Sciatic nerve (tissue), 2 donors: ENCODE measurements at regions not wholly inside any gene's neighbourhood (a gene's known extent, or its start where the extent isn't known, plus 50 kb on each side); places are given as distances from the start of the nearest gene placed in this dataset.

Source experiments
- ATAC-seq: fragments of 200-7000 bp; cut with Tn5 transposase; one replicate; pipeline ENCODE4 v1.9.1; 2020; ENCODE audit warnings: mild to moderate bottlenecking, moderate library complexity
- DNase-seq: peaks from one replicate; pipeline ENCODE4 v3.0.0-alpha.2; 2020; ENCODE audit warnings: low spot score
- intact Hi-C: fragments of 100-400 bp; cut with DNase I; formaldehyde crosslinking; loops from one replicate; pipeline ENCODE4 v1.14.2; 2022
- donor health status: DM: no; HTN: no; CAD: no.
- donor health status: DM: no; HTN: no; CAD: no.

DNA sequence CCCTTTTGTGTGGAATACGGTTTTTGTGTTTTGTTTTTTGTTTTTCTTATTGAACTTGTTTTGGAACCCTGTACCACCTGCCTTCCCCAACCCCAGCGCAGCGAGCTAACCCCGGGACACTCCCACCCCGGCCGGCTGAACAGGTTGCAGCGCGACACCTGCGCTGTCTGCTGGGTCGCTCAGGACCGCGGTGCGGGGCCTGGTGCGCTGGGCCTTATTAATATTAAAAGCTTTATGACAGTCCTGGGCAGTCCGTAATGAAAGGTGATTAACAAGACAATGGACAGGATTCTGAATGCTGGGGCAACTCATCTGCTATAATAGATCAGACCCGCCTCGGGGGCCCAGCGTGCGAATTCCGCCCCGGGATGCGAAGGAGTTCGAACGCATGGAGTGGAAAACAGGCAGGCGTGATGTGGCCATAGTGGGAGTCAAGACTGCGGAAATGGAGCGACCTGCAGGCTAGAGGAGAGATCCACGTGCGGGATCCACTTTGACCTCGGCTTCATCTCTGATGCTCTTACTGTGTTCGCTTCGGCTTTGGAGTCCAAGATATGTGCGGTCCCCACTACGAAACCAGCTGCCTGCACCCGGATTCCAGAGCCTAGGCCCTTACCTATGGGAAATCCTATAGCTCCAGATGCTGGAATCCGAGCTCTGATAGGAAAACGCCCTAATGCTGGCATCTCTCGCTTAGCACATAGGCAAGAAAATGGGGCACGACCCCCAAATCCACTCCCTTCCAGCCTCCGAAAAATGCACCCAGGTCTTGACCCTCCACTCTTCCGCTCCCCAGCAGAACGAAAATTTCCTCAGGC is 69.0 kb upstream of the TMEM33 start:
- intact Hi-C loops: no loop called here
- ATAC-seq (no peak), DNase-seq (no peak)

GRCh38 chr4:41865306-41865980 is 69.8 kb upstream of the TMEM33 start:
- DNase-seq: no peak
- ATAC-seq: peak; percentile 61

DNA sequence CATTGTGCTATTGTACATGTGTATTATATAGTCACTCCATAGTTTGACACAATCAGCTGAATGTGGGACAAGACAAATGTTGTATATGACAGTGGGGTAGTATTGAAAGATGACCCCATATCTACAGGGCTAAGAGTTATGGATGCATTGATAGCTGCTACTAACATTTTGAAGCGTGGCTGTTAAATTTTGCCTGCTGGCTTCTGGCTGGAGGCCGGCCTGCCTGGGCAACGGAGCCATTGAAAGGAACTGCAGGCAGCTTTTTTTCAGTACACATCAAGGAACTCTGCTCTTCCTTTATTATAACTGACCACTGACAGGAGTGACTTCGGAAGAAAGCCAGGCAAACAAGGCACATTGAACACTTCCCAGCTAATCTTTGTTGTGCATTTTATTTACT is 76.1 kb upstream of the TMEM33 start:
- ATAC-seq (no peak), DNase-seq (no peak)
- intact Hi-C loops: no loop called here

More at GRCh38 chr4:41865306-41865980, 69.8 kb upstream of the TMEM33 start:
- intact Hi-C loops: no loop called here

GRCh38 chr4:41857226-41857641 is 78.0 kb upstream of the TMEM33 start:
- DNase-seq (no peak), ATAC-seq (no peak)
- intact Hi-C loops: no loop called here

DNA sequence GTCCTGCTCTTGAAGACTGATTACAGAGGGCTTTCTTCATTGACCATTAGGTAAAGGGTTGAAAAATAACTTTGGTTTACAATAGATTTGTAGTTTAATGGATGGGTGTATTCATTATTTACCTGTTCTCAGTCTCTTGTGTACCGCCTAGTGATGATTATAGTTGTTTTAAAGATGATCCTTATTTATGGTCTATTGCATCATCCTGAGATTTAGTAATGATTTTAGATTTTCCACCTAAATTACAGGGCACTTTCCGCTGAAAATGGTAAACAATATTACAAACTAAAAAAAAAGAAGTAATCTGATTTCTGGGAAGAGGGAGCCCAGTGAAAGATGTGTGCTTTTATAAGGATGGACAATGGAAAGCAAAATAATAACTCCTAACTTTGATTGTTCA is 78.4 kb upstream of the TMEM33 start:
- intact Hi-C loops: no loop called here
- no peak for DNase-seq
- no peak for ATAC-seq

DNA sequence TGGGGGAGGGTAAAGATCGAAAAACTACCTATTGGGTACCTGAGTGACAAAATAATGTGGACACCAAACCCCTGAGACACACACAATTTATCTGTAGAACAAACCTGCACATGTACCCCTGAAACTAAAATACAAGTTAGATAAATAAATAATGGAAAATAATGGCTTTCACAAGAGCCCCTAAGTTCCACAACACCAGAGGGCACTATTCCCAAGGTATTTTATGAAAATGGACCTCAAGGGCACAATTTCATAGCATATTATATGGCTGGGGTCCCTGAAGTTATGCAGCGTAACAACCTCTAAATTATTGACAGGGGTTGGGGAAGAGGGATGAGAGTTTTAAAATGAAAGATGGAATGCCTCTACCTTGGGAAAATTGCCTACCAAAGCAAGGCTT is 81.3 kb upstream of the TMEM33 start:
- DNase-seq (no peak), ATAC-seq (no peak)
- intact Hi-C loops: no loop called here

- ATAC-seq: no peak
- DNase-seq: no peak
- intact Hi-C loops: no loop called here
Observed at GRCh38 chr4:41852229-41852628, 83.0 kb upstream of the TMEM33 start.

DNA sequence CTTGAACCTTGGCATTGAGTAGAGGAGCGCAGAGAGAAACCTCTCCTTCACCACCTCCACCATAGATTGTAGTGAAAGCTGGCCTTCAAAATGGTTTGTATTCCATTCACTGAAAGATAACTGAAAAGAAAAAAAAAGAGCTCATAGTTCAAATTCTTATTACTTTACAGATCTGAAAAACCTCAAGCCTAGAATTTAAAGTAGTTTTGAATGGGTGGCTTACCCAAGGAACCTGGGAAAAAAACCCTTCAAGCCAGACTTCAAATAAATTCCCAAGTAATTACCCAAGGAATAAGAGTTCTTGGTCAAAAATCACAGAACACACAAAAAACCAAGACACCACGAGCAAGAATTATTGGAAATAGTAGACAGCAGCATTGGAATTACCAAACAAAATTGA is 83.6 kb upstream of the TMEM33 start:
- DNase-seq (no peak), ATAC-seq (no peak)
- intact Hi-C loops: no loop called here

DNA sequence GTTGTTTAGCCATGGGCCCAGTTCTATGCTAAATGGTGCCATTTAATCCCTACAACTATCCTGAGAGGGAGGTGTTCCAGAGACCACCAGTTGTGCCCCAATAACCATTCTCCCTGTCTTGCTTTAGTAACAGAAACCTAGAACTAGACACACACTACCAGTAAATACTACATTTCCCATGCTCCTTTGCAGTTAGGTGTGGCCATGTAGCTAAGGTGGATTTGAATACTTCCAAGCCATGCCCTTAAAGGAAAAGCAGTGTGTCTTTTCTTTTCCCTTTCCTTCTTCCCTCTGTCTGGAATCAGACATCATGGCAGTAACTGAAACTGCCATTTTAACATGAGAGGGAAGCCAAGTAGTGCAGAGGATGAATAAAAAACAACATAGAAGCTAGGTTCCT is 90.9 kb upstream of the TMEM33 start:
- DNase-seq (no peak), ATAC-seq (no peak)
- intact Hi-C loops: no loop called here

GRCh38 chr4:41839916-41840854 is 91.7 kb upstream of the PHOX2B start:
- intact Hi-C loops: no loop called here
- ATAC-seq: no peak
- no peak for DNase-seq

DNA sequence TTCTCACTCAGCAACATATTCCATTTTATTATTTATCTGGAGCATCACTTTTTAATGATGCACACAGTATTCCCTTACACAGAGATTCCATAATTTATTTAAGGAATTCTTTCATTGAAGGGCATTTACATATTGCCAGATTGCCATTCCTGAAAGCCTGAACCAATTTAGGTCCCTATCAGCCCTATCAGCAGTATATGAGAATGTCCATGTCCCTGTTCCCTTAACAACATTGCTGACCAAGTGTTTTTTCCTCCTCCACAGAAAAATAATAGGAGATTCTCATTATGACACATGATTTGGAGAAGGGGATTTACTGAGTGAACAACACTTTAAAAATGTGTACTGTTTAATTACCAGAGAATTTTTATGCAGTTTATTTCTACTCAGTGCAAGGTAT is 90.1 kb upstream of the PHOX2B start:
- DNase-seq: no peak

GRCh38 chr4:41835321-41835995 is 86.9 kb upstream of the PHOX2B start:
- no peak for DNase-seq
- intact Hi-C loops: no loop called here
- no peak for ATAC-seq

More for the DNA sequence above, 90.1 kb upstream of the PHOX2B start:
- intact Hi-C loops: no loop called here
- no peak for ATAC-seq

DNA sequence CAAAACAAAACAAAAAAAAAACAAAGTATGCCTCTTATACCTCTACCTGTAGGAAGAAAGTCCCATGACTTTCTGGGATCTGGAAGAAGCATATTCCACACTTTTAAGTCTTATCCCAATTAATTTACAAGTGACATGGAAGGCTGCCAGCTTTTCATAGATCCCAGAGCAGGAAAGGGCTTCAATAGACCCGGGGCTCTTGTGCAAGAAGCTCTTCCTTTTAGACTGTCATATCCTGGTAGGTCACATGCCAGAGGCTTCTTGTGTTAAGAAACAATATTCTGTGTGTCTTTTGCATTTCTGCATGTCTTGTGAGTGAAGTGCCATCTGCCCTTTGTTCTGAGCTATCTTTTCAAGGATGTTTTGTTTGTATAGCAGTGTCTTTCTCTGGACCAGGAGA is 84.4 kb upstream of the PHOX2B start:
- DNase-seq (no peak), ATAC-seq (no peak)
- intact Hi-C loops: no loop called here

- DNase-seq (no peak), ATAC-seq (no peak)
- intact Hi-C loops: no loop called here
Observed at GRCh38 chr4:41822325-41822724, 73.8 kb upstream of the PHOX2B start.

DNA sequence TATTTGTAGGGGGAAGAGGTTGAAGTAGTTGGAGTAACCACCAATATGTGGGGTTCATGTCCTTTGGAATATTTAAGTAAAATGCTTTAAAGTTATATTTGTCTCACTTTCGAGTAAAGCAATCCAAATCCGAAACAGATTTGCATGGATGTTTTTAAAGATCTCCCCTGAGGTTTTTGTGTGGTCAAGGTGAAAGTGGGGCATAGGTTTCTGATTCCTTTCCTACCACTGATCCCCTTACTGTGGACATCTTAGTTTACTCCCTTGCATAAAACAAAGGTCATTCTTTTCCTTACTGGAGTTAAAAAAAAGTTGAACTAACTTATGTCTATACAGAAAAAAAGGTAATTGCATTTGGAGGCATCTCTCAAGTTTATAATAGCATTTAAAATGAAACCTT is 71.9 kb upstream of the PHOX2B start:
- ATAC-seq (no peak), DNase-seq (no peak)
- intact Hi-C loops: no loop called here

- DNase-seq: no peak
- intact Hi-C loops: no loop called here
- no peak for ATAC-seq
Observed at GRCh38 chr4:41819621-41820020, 71.1 kb upstream of the PHOX2B start.

GRCh38 chr4:41815473-41815872 is 66.9 kb upstream of the PHOX2B start:
- ATAC-seq (no peak), DNase-seq (no peak)
- intact Hi-C loops: no loop called here

DNA sequence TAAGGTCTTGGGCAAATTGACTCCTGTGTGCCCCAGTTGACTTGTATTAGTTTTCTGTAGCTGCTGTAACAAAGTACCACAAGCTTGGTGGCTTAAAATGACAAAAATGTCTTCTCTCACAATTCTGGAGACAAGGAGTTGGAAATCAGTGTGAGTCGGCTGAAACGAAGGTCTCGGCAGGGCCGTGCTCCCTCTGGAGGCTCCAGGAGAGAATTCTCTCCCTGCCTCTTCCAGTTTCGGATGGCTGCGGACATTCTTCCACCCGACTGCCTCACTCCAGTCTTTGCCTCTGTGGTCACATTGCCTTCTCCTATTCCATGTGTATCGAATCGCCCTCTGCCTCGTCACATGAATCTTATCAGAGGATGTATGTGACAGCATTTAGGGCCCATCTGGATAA is 66.0 kb upstream of the PHOX2B start:
- intact Hi-C loops: no loop called here
- DNase-seq (no peak), ATAC-seq (no peak)

- ATAC-seq (no peak), DNase-seq (no peak)
- intact Hi-C loops: no loop called here
Observed at GRCh38 chr4:41806807-41807206, 58.3 kb upstream of the PHOX2B start.
